GM19438 (cell line): ENCODE measurements at regions not wholly inside any gene's neighbourhood (a gene's known extent, or its start where the extent isn't known, plus 50 kb on each side); places are given as distances from the start of the nearest gene placed in this dataset.
"Not testable (repeated sequence)": the region's sequence is repeated elsewhere in the genome, so short reads cannot be mapped to it uniquely, and the experiment has no call there.

Experiments used
- ATAC-seq: cut with Tn5 transposase; IDR thresholded peaks from one replicate; pipeline ENCODE4 v1.9.1; 2021; ENCODE audit warnings: low read depth; ENCODE audit not compliant: unreplicated experiment

GRCh38 chr13:50464349-50465251 is 378.9 kb downstream of the DLEU7 start:
- ATAC-seq, result no peak

GRCh38 chr13:50466456-50466855 is 377.0 kb downstream of the DLEU7 start:
- no peak for ATAC-seq

GRCh38 chr13:50467156-50468110 is 376.1 kb downstream of the DLEU7 start:
- ATAC-seq, result no peak

- no peak for ATAC-seq
Measured at GRCh38 chr13:50468849-50469669, 374.4 kb downstream of the DLEU7 start.

- ATAC-seq, result not testable (repeated sequence)
Measured at GRCh38 chr13:50473050-50473449, 370.4 kb downstream of the DLEU7 start.

- no peak for ATAC-seq
Measured at GRCh38 chr13:50474088-50474662, 369.3 kb downstream of the DLEU7 start.

- no peak for ATAC-seq
Measured at GRCh38 chr13:50476577-50477285, 366.8 kb downstream of the DLEU7 start.

- no peak for ATAC-seq
Measured at GRCh38 chr13:50481936-50482335, 361.6 kb downstream of the DLEU7 start.

GRCh38 chr13:50483416-50483815 is 360.1 kb downstream of the DLEU7 start:
- no peak for ATAC-seq

GRCh38 chr13:50484472-50485113 is 358.9 kb downstream of the DLEU7 start:
- no peak for ATAC-seq

- ATAC-seq, result no peak
Measured at GRCh38 chr13:50485979-50486935, 357.2 kb downstream of the DLEU7 start.

GRCh38 chr13:50493683-50494082 is 349.8 kb downstream of the DLEU7 start:
- no peak for ATAC-seq

GRCh38 chr13:50494138-50494537 is 349.4 kb downstream of the DLEU7 start:
- ATAC-seq, result no peak

- ATAC-seq, result not testable (repeated sequence)
Measured at GRCh38 chr13:50503212-50503611, 340.3 kb downstream of the DLEU7 start.

GRCh38 chr13:50509167-50509566 is 334.3 kb downstream of the DLEU7 start:
- no peak for ATAC-seq

GRCh38 chr13:50509771-50510441 is 333.6 kb downstream of the DLEU7 start:
- no peak for ATAC-seq

GRCh38 chr13:50510885-50511545 is 332.5 kb downstream of the DLEU7 start:
- ATAC-seq, result not testable (repeated sequence)
